Hepatocyte (in vitro differentiated cells): ENCODE measurements at regions not wholly inside any gene's neighbourhood (a gene's known extent, or its start where the extent isn't known, plus 50 kb on each side); places are given as distances from the start of the nearest gene placed in this dataset.

Experiments
- CTCF ChIP-seq: fragments of 200-600 bp; sonication (generic); IDR thresholded peaks from 2 replicates; pipeline ENCODE4 v1.5.1; 2016; ENCODE audit warnings: antibody characterized with exemption, mild to moderate bottlenecking; ENCODE audit not compliant: poor library complexity
- EZH2 ChIP-seq: fragments of 200-600 bp; sonication (generic); IDR thresholded peaks from 2 replicates; pipeline ENCODE4 v1.6.1; 2016; ENCODE audit warnings: antibody characterized with exemption, mild to moderate bottlenecking, borderline replicate concordance

- TF ChIP-seq CTCF (no peak), EZH2 (no peak)
These were observed 433.7 kb upstream of the TRIB2 start for GRCh38 chr2:12282780-12283695.
